ENCODE measurements at regions not wholly inside any gene's neighbourhood (a gene's known extent, or its start where the extent isn't known, plus 50 kb on each side); places are given as distances from the start of the nearest gene placed in this dataset.

GRCh38 chr5:29994519-29994918 lies 1199.0 kb upstream of the CDH6 start:
- Histone ChIP-seq H3K4me1 (ENCODE audit: insufficient read depth, low read length) (no peaks in the 10 kb centered on the region), H2AFZ (ENCODE audit: low read depth, low read length) (no peak overlapping the region)

GRCh38 chr5:29993286-29993685 lies 1200.2 kb upstream of the CDH6 start:
- Histone ChIP-seq H3K27me3 (ENCODE audit: insufficient read depth, low read length) (no peaks in the 10 kb centered on the region), H3K36me3 (ENCODE audit: insufficient read depth, low read length) (no peaks in the 10 kb centered on the region), H3K4me3 (ENCODE audit: low read length) (no peak overlapping the region), H3K9me3 (ENCODE audit: low read length) (no peaks in the 10 kb centered on the region), H2AFZ (ENCODE audit: low read depth, low read length) (no peak overlapping the region), H3K4me1 (ENCODE audit: insufficient read depth, low read length) (no peaks in the 10 kb centered on the region)

More at GRCh38 chr5:29994519-29994918, 1199.0 kb upstream of the CDH6 start:
- Histone ChIP-seq H3K27me3 (ENCODE audit: insufficient read depth, low read length) (no peaks in the 10 kb centered on the region), H3K4me3 (ENCODE audit: low read length) (no peak overlapping the region), H3K9me3 (ENCODE audit: low read length) (no peaks in the 10 kb centered on the region), H3K36me3 (ENCODE audit: insufficient read depth, low read length) (no peaks in the 10 kb centered on the region)

- H3K9me3 ChIP-seq (ENCODE audit: low read length): no peaks in the 10 kb centered on the region
- no peak overlapping the region for H3K4me3 ChIP-seq (ENCODE audit: low read length)
- H3K27me3 ChIP-seq (ENCODE audit: insufficient read depth, low read length): no peaks in the 10 kb centered on the region
- no peaks in the 10 kb centered on the region for H3K36me3 ChIP-seq (ENCODE audit: insufficient read depth, low read length)
- H2AFZ ChIP-seq (ENCODE audit: low read depth, low read length): no peak overlapping the region
- H3K4me1 ChIP-seq (ENCODE audit: insufficient read depth, low read length): no peaks in the 10 kb centered on the region
Measured at GRCh38 chr5:29992248-29992647, 1201.2 kb upstream of the CDH6 start.

GRCh38 chr5:29990681-29991080 lies 1202.8 kb upstream of the CDH6 start:
- no peak overlapping the region for H2AFZ ChIP-seq (ENCODE audit: low read depth, low read length)
- no peaks in the 10 kb centered on the region for H3K27me3 ChIP-seq (ENCODE audit: insufficient read depth, low read length)
- H3K36me3 ChIP-seq (ENCODE audit: insufficient read depth, low read length): no peaks in the 10 kb centered on the region
- no peak overlapping the region for H3K4me3 ChIP-seq (ENCODE audit: low read length)
- no peaks in the 10 kb centered on the region for H3K4me1 ChIP-seq (ENCODE audit: insufficient read depth, low read length)
- no peaks in the 10 kb centered on the region for H3K9me3 ChIP-seq (ENCODE audit: low read length)

- no peaks in the 10 kb centered on the region for H3K27me3 ChIP-seq (ENCODE audit: insufficient read depth, low read length)
- H3K9me3 ChIP-seq (ENCODE audit: low read length): no peaks in the 10 kb centered on the region
- H3K36me3 ChIP-seq (ENCODE audit: insufficient read depth, low read length): no peaks in the 10 kb centered on the region
- H2AFZ ChIP-seq (ENCODE audit: low read depth, low read length): no peak overlapping the region
- no peaks in the 10 kb centered on the region for H3K4me1 ChIP-seq (ENCODE audit: insufficient read depth, low read length)
- no peak overlapping the region for H3K4me3 ChIP-seq (ENCODE audit: low read length)
Measured at GRCh38 chr5:29984156-29984540, 1209.3 kb upstream of the CDH6 start.

- Histone ChIP-seq H2AFZ (ENCODE audit: low read depth, low read length) (no peak overlapping the region), H3K36me3 (ENCODE audit: insufficient read depth, low read length) (no peaks in the 10 kb centered on the region), H3K9me3 (ENCODE audit: low read length) (no peaks in the 10 kb centered on the region), H3K4me3 (ENCODE audit: low read length) (no peak overlapping the region), H3K27me3 (ENCODE audit: insufficient read depth, low read length) (no peaks in the 10 kb centered on the region), H3K4me1 (ENCODE audit: insufficient read depth, low read length) (no peaks in the 10 kb centered on the region)
Measured at GRCh38 chr5:29983528-29984155, 1209.8 kb upstream of the CDH6 start.

- H3K36me3 ChIP-seq (ENCODE audit: insufficient read depth, low read length): no peaks in the 10 kb centered on the region
- no peak overlapping the region for H3K4me3 ChIP-seq (ENCODE audit: low read length)
- no peaks in the 10 kb centered on the region for H3K27me3 ChIP-seq (ENCODE audit: insufficient read depth, low read length)
- H2AFZ ChIP-seq (ENCODE audit: low read depth, low read length): no peak overlapping the region
- H3K9me3 ChIP-seq (ENCODE audit: low read length): no peaks in the 10 kb centered on the region
- no peaks in the 10 kb centered on the region for H3K4me1 ChIP-seq (ENCODE audit: insufficient read depth, low read length)
Measured at GRCh38 chr5:29982457-29982856, 1211.0 kb upstream of the CDH6 start.

- H3K4me3 ChIP-seq (ENCODE audit: low read length): no peak overlapping the region
- no peak overlapping the region for H2AFZ ChIP-seq (ENCODE audit: low read depth, low read length)
- no peaks in the 10 kb centered on the region for H3K9me3 ChIP-seq (ENCODE audit: low read length)
- no peaks in the 10 kb centered on the region for H3K36me3 ChIP-seq (ENCODE audit: insufficient read depth, low read length)
- no peaks in the 10 kb centered on the region for H3K4me1 ChIP-seq (ENCODE audit: insufficient read depth, low read length)
- H3K27me3 ChIP-seq (ENCODE audit: insufficient read depth, low read length): no peaks in the 10 kb centered on the region
Measured at GRCh38 chr5:29972597-29972996, 1220.9 kb upstream of the CDH6 start.

- Histone ChIP-seq H3K9me3 (ENCODE audit: low read length) (no peaks in the 10 kb centered on the region), H3K27me3 (ENCODE audit: insufficient read depth, low read length) (no peaks in the 10 kb centered on the region), H2AFZ (ENCODE audit: low read depth, low read length) (no peak overlapping the region)
Measured at GRCh38 chr5:29963956-29964355, 1229.5 kb upstream of the CDH6 start.

GRCh38 chr5:29960323-29960722 lies 1233.2 kb upstream of the CDH6 start:
- Histone ChIP-seq H3K4me3 (ENCODE audit: low read length) (no peak overlapping the region), H3K27me3 (ENCODE audit: insufficient read depth, low read length) (no peaks in the 10 kb centered on the region), H3K4me1 (ENCODE audit: insufficient read depth, low read length) (no peaks in the 10 kb centered on the region), H3K9me3 (ENCODE audit: low read length) (no peaks in the 10 kb centered on the region), H3K36me3 (ENCODE audit: insufficient read depth, low read length) (no peaks in the 10 kb centered on the region), H2AFZ (ENCODE audit: low read depth, low read length) (no peak overlapping the region)

More at GRCh38 chr5:29963956-29964355, 1229.5 kb upstream of the CDH6 start:
- no peak overlapping the region for H3K4me3 ChIP-seq (ENCODE audit: low read length)
- H3K4me1 ChIP-seq (ENCODE audit: insufficient read depth, low read length): no peaks in the 10 kb centered on the region
- no peaks in the 10 kb centered on the region for H3K36me3 ChIP-seq (ENCODE audit: insufficient read depth, low read length)

GRCh38 chr5:29950416-29951145 lies 1242.9 kb upstream of the CDH6 start:
- no peaks in the 10 kb centered on the region for H3K4me1 ChIP-seq (ENCODE audit: insufficient read depth, low read length)
- H3K4me3 ChIP-seq (ENCODE audit: low read length): no peak overlapping the region
- no peaks in the 10 kb centered on the region for H3K9me3 ChIP-seq (ENCODE audit: low read length)
- no peak overlapping the region for H2AFZ ChIP-seq (ENCODE audit: low read depth, low read length)
- H3K27me3 ChIP-seq (ENCODE audit: insufficient read depth, low read length): no peaks in the 10 kb centered on the region
- H3K36me3 ChIP-seq (ENCODE audit: insufficient read depth, low read length): no peaks in the 10 kb centered on the region

- H2AFZ ChIP-seq (ENCODE audit: low read depth, low read length): no peak overlapping the region
- no peaks in the 10 kb centered on the region for H3K36me3 ChIP-seq (ENCODE audit: insufficient read depth, low read length)
- no peaks in the 10 kb centered on the region for H3K4me1 ChIP-seq (ENCODE audit: insufficient read depth, low read length)
- H3K27me3 ChIP-seq (ENCODE audit: insufficient read depth, low read length): no peaks in the 10 kb centered on the region
- no peaks in the 10 kb centered on the region for H3K9me3 ChIP-seq (ENCODE audit: low read length)
- no peak overlapping the region for H3K4me3 ChIP-seq (ENCODE audit: low read length)
Measured at GRCh38 chr5:29949301-29949872, 1244.1 kb upstream of the CDH6 start.

GRCh38 chr5:29944327-29944726 lies 1249.2 kb upstream of the CDH6 start:
- no peaks in the 10 kb centered on the region for H3K4me1 ChIP-seq (ENCODE audit: insufficient read depth, low read length)
- no peaks in the 10 kb centered on the region for H3K36me3 ChIP-seq (ENCODE audit: insufficient read depth, low read length)
- H3K27me3 ChIP-seq (ENCODE audit: insufficient read depth, low read length): no peaks in the 10 kb centered on the region

More at GRCh38 chr5:29944327-29944726, 1249.2 kb upstream of the CDH6 start:
- Histone ChIP-seq H3K9me3 (ENCODE audit: low read length) (no peaks in the 10 kb centered on the region), H2AFZ (ENCODE audit: low read depth, low read length) (no peak overlapping the region), H3K4me3 (ENCODE audit: low read length) (no peak overlapping the region)

All from neuron (in vitro differentiated cells).